ENCODE measurements at regions not wholly inside any gene's neighbourhood (a gene's known extent, or its start where the extent isn't known, plus 50 kb on each side); places are given as distances from the start of the nearest gene placed in this dataset.

DNA sequence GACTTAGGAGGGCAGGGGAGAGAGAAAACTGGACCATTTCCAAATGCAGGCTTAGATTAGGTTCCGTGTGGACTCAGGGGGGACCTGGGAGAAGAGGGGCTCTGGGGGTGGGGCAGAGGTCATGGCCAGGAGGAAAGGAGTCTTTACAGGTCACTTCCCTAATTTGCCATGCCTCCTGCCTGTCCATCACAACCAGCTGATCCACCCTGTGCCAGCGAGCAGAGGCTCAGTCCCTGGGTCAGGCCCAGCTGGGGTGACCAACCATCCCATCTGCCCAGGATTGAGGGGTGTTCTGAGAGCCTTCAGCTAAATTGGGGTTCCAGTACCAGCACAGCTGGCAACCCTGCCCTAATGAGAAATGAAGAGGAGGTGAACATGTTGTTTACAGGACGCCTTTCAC, 84.6 kb upstream of the CACUL1 start (continued):
- TF ChIP-seq, protein P1, sequence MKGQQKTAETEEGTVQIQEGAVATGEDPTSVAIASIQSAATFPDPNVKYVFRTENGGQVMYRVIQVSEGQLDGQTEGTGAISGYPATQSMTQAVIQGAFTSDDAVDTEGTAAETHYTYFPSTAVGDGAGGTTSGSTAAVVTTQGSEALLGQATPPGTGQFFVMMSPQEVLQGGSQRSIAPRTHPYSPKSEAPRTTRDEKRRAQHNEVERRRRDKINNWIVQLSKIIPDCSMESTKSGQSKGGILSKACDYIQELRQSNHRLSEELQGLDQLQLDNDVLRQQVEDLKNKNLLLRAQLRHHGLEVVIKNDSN (IDR thresholded peaks at IDR 0.05; ENCODE audit: borderline replicate concordance, low read depth) = no peak
- TF ChIP-seq ELF1 (IDR thresholded peaks at IDR 0.05) = no peak
- TF ChIP-seq EP300 (IDR thresholded peaks at IDR 0.05; ENCODE audit: borderline replicate concordance in 1 of 2, low read depth in 1 of 2, low read length in 1 of 2) = no peak
- TF ChIP-seq TEAD4 (IDR thresholded peaks at IDR 0.05; ENCODE audit: borderline replicate concordance, insufficient read depth) = no peak
- TF ChIP-seq, protein P2, sequence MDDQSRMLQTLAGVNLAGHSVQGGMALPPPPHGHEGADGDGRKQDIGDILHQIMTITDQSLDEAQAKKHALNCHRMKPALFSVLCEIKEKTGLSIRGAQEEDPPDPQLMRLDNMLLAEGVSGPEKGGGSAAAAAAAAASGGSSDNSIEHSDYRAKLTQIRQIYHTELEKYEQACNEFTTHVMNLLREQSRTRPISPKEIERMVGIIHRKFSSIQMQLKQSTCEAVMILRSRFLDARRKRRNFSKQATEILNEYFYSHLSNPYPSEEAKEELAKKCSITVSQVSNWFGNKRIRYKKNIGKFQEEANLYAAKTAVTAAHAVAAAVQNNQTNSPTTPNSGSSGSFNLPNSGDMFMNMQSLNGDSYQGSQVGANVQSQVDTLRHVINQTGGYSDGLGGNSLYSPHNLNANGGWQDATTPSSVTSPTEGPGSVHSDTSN (IDR thresholded peaks at IDR 0.05) = no peak
- TF ChIP-seq CHD2 (IDR thresholded peaks at IDR 0.05; ENCODE audit: low read length, partially characterized antibody) = no peak
- no peak for TF ChIP-seq FOSL2 (IDR thresholded peaks at IDR 0.05; ENCODE audit: borderline replicate concordance, low read depth)
- TF ChIP-seq, protein P3, sequence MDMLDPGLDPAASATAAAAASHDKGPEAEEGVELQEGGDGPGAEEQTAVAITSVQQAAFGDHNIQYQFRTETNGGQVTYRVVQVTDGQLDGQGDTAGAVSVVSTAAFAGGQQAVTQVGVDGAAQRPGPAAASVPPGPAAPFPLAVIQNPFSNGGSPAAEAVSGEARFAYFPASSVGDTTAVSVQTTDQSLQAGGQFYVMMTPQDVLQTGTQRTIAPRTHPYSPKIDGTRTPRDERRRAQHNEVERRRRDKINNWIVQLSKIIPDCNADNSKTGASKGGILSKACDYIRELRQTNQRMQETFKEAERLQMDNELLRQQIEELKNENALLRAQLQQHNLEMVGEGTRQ (IDR thresholded peaks at IDR 0.05; ENCODE audit: borderline replicate concordance, low read depth, low read length) = no peak
- TF ChIP-seq RCOR1 (IDR thresholded peaks at IDR 0.05; ENCODE audit: low read length) = no peak
- no peak for TF ChIP-seq MEF2A (IDR thresholded peaks at IDR 0.05; ENCODE audit: borderline replicate concordance, low read depth)
- no peak for TF ChIP-seq GABPA (IDR thresholded peaks at IDR 0.05; ENCODE audit: low read depth)
- no peak for TF ChIP-seq FOXJ3 (CRISPR knock-in tag; IDR thresholded peaks at IDR 0.05)
- no peak for TF ChIP-seq NFIC (IDR thresholded peaks at IDR 0.05; ENCODE audit: borderline replicate concordance)

DNA sequence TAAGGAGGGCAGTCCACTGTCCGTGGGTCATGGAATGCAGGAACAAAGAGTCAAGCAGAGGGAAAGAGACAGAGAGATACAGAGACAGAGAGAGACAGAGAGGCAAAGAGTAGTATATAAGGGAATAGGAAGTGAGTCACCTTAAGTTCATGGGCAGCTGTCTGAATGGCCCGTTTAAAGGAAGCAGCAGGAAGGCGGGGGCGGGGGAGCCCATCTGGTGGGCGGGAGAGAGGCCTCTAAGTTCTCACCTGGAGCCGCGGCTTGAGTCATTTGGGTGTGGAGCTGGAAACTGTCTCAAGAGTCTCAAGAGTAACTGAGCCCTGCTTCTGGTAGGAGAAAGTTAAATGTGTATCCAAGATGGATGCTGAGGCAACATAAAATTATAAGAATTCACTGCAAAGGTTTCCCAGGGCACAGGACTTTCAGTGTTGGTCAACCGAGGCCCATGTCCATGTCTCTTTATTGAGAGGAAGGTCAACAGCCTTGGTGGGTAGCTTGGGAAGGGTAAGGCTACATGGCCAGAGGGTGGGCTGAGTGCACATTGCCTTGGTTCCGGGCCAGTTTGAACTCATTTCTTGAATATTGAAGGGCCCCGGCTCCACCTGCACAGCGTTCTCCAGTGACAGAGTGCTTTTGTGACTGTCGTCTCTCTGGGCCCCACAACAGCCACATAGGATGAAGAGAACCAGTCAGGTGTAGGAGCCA, 85.5 kb upstream of the CACUL1 start:
- H3K4me2 ChIP-seq = no peak overlapping the region

More for the DNA sequence above, 85.5 kb upstream of the CACUL1 start:
- Histone ChIP-seq H3K36me3 (replicated peaks in 1 of 2; ENCODE audit: control insufficient read depth in 1 of 2, insufficient read depth in 2 of 2, low read length in 1 of 2) (no peaks in the 10 kb centered on the region), H3K4me1 (ENCODE audit: control insufficient read depth in 1 of 2, insufficient read depth in 2 of 2, low read depth in 1 of 2, low read length in 1 of 2) (peaks cover 0 to 11% of the 10 kb centered on the region in 2 experiments; a peak in 1 of 4 replicates), H2AFZ (ENCODE audit: low read depth) (no peak overlapping the region; the same call in 1 of the 2 replicates), H3K9me3 (no peaks in the 10 kb centered on the region), H3K27me3 (ENCODE audit: insufficient read depth) (no peaks in the 10 kb centered on the region), H4K20me1 (ENCODE audit: insufficient read depth) (no peaks in the 10 kb centered on the region), H3K9ac (no peak overlapping the region), H3K27ac (ENCODE audit: low read depth in 2 of 2, low read length in 1 of 2) (no peak overlapping the region), H3K79me2 (ENCODE audit: insufficient read depth) (no peaks in the 10 kb centered on the region), H3K9me2 (no peaks in the 10 kb centered on the region), H3K4me3 (ENCODE audit: low read depth in 2 of 2, low read length in 1 of 2) (no peak overlapping the region), H3F3A (replicated peaks; ENCODE audit: insufficient read depth) (no peaks in the 10 kb centered on the region)
- ChIA-PET POLR2A (no interaction called here), CTCF (interaction anchor here (2.3 kb wide), 1 partner anchor 13 kb away, joined by 5 read pairs; no protein-coding TSS in a partner anchor)
- DNase-seq = no peak
- 68% methylated on average over 9 of the region's 12 CpGs for WGBS (ENCODE audit: low lambda C conversion rate)
- TF ChIP-seq NFIC (IDR thresholded peaks at IDR 0.05; ENCODE audit: borderline replicate concordance) (no peak), FOSL2 (IDR thresholded peaks at IDR 0.05; ENCODE audit: borderline replicate concordance, low read depth) (no peak)
- TF ChIP-seq, protein P2 (IDR thresholded peaks at IDR 0.05) = no peak
- TF ChIP-seq, protein P4, sequence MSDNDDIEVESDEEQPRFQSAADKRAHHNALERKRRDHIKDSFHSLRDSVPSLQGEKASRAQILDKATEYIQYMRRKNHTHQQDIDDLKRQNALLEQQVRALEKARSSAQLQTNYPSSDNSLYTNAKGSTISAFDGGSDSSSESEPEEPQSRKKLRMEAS (IDR thresholded peaks at IDR 0.05; ENCODE audit: low read depth) = no peak
- TF ChIP-seq, protein P5, sequence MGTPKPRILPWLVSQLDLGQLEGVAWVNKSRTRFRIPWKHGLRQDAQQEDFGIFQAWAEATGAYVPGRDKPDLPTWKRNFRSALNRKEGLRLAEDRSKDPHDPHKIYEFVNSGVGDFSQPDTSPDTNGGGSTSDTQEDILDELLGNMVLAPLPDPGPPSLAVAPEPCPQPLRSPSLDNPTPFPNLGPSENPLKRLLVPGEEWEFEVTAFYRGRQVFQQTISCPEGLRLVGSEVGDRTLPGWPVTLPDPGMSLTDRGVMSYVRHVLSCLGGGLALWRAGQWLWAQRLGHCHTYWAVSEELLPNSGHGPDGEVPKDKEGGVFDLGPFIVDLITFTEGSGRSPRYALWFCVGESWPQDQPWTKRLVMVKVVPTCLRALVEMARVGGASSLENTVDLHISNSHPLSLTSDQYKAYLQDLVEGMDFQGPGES (IDR thresholded peaks at IDR 0.05; ENCODE audit: low read depth, low read length) = no peak
- TF ChIP-seq, protein P6, sequence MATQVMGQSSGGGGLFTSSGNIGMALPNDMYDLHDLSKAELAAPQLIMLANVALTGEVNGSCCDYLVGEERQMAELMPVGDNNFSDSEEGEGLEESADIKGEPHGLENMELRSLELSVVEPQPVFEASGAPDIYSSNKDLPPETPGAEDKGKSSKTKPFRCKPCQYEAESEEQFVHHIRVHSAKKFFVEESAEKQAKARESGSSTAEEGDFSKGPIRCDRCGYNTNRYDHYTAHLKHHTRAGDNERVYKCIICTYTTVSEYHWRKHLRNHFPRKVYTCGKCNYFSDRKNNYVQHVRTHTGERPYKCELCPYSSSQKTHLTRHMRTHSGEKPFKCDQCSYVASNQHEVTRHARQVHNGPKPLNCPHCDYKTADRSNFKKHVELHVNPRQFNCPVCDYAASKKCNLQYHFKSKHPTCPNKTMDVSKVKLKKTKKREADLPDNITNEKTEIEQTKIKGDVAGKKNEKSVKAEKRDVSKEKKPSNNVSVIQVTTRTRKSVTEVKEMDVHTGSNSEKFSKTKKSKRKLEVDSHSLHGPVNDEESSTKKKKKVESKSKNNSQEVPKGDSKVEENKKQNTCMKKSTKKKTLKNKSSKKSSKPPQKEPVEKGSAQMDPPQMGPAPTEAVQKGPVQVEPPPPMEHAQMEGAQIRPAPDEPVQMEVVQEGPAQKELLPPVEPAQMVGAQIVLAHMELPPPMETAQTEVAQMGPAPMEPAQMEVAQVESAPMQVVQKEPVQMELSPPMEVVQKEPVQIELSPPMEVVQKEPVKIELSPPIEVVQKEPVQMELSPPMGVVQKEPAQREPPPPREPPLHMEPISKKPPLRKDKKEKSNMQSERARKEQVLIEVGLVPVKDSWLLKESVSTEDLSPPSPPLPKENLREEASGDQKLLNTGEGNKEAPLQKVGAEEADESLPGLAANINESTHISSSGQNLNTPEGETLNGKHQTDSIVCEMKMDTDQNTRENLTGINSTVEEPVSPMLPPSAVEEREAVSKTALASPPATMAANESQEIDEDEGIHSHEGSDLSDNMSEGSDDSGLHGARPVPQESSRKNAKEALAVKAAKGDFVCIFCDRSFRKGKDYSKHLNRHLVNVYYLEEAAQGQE (IDR thresholded peaks at IDR 0.05; ENCODE audit: low read depth, low read length) = no peak
